WTC11 (cell line): ENCODE measurements at regions not wholly inside any gene's neighbourhood (a gene's known extent, or its start where the extent isn't known, plus 50 kb on each side); places are given as distances from the start of the nearest gene placed in this dataset.

Experiments
- ATAC-seq: fragments of 200-7000 bp; cut with Tn5 transposase; 2 replicates; pipeline ENCODE4 v1.10.0; 2021; ENCODE audit warnings: mild to moderate bottlenecking, moderate library complexity
- CTCF ChIA-PET: fragments of 300-600 bp; sonication (Branson Sonifier 250); formaldehyde crosslinking; loops from one replicate; lab custom pipeline; 2021; ENCODE audit warnings: antibody characterized with exemption; lab: Charles Lee
- POLR2A ChIA-PET: fragments of 350-600 bp; sonication (Branson Sonifier 250); formaldehyde crosslinking; loops from one replicate; lab custom pipeline; 2021; ENCODE audit warnings: antibody characterized with exemption; lab: Charles Lee
- DNase-seq: peaks from one replicate; pipeline ENCODE4 v3.0.0; 2021; ENCODE audit warnings: low spot score
- H3K27ac Mint-ChIP-seq: 2 replicates; pipeline ENCODE4 v1.8.0; 2021; ENCODE audit warnings: mixed read lengths
- H3K27me3 Mint-ChIP-seq: 2 replicates; pipeline ENCODE4 v1.8.0; 2021; ENCODE audit warnings: low read depth, mild to moderate bottlenecking, moderate library complexity, mixed read lengths
- H3K36me3 Mint-ChIP-seq: 2 replicates; pipeline ENCODE4 v1.8.0; 2021; ENCODE audit warnings: mixed read lengths
- H3K4me1 Mint-ChIP-seq: 2 replicates; pipeline ENCODE4 v1.8.0; 2022; ENCODE audit warnings: mixed read lengths
- H3K4me3 Mint-ChIP-seq: 2 replicates; pipeline ENCODE4 v1.8.0; 2021; ENCODE audit warnings: mild to moderate bottlenecking, moderate library complexity, mixed read lengths
- H3K9me3 Mint-ChIP-seq: 2 replicates; pipeline ENCODE4 v1.8.0; 2021; ENCODE audit warnings: mixed read lengths
- CBFB ChIP-seq: sonication (generic); formaldehyde crosslinking; IDR thresholded peaks from 2 replicates; pipeline ENCODE4 v1.8.1; 2022; ENCODE audit warnings: mild to moderate bottlenecking, low read depth, missing genetic modification reagents
- CREB1 ChIP-seq: sonication (generic); formaldehyde crosslinking; IDR thresholded peaks from 2 replicates; pipeline ENCODE4 v1.8.0; 2023; ENCODE audit warnings: mild to moderate bottlenecking, missing genetic modification reagents
- FOXP1 ChIP-seq: sonication (generic); formaldehyde crosslinking; IDR thresholded peaks from 2 replicates; pipeline ENCODE4 v1.8.0; 2022; ENCODE audit warnings: missing genetic modification reagents, mild to moderate bottlenecking, moderate library complexity, borderline replicate concordance
- IRF2 ChIP-seq: sonication (generic); formaldehyde crosslinking; IDR thresholded peaks from 2 replicates; pipeline ENCODE4 v1.8.0; 2022; ENCODE audit warnings: low read depth, missing genetic modification reagents, borderline replicate concordance
- MXD4 ChIP-seq: fragments of 250-450 bp; sonication (Bioruptor Pico); IDR thresholded peaks from 2 replicates; pipeline ENCODE4 v1.8.0; 2021; ENCODE audit warnings: mild to moderate bottlenecking, moderate library complexity, borderline replicate concordance
- NFE2L1 ChIP-seq: sonication (generic); formaldehyde crosslinking; IDR thresholded peaks from 2 replicates; pipeline ENCODE4 v1.8.1; 2023; ENCODE audit warnings: missing genetic modification reagents
- RELA ChIP-seq: sonication (generic); formaldehyde crosslinking; IDR thresholded peaks from 2 replicates; pipeline ENCODE4 v1.8.1; 2022; ENCODE audit warnings: missing genetic modification reagents, mild to moderate bottlenecking, borderline replicate concordance
- SMAD3 ChIP-seq: sonication (generic); formaldehyde crosslinking; IDR thresholded peaks from 2 replicates; pipeline ENCODE4 v1.8.0; 2022; ENCODE audit warnings: missing genetic modification reagents, mild to moderate bottlenecking, borderline replicate concordance
- SMAD4 ChIP-seq: sonication (generic); formaldehyde crosslinking; IDR thresholded peaks from 2 replicates; pipeline ENCODE4 v1.8.0; 2022; ENCODE audit warnings: mild to moderate bottlenecking, missing genetic modification reagents
- SP1 ChIP-seq: sonication (generic); formaldehyde crosslinking; conservative IDR thresholded peaks from 2 replicates; pipeline ENCODE4 v1.8.1; 2022; ENCODE audit warnings: missing genetic modification reagents
- TEAD1 ChIP-seq: sonication (generic); formaldehyde crosslinking; IDR thresholded peaks from 2 replicates; pipeline ENCODE4 v1.8.0; 2022; ENCODE audit warnings: mild to moderate bottlenecking, missing genetic modification reagents
- ZBTB21 ChIP-seq: sonication (generic); formaldehyde crosslinking; IDR thresholded peaks from 2 replicates; pipeline ENCODE4 v1.8.1; 2023; ENCODE audit warnings: mild to moderate bottlenecking, missing genetic modification reagents, borderline replicate concordance
- ZNF232 ChIP-seq: sonication (generic); formaldehyde crosslinking; IDR thresholded peaks from 2 replicates; pipeline ENCODE4 v1.8.0; 2022; ENCODE audit warnings: mild to moderate bottlenecking, missing genetic modification reagents
- ZNF423 ChIP-seq: fragments of 250-450 bp; sonication (Bioruptor Pico); IDR thresholded peaks from 2 replicates; pipeline ENCODE4 v2.1.2; 2022; ENCODE audit warnings: mild to moderate bottlenecking, moderate library complexity
- ZNF671 ChIP-seq: fragments of 250-450 bp; sonication (Bioruptor Pico); IDR thresholded peaks from 2 replicates; pipeline ENCODE4 v1.8.0; 2021; ENCODE audit warnings: mild to moderate bottlenecking
- TF ChIP-seq, protein P1 (sequence below): fragments of 250-450 bp; sonication (Bioruptor Pico); conservative IDR thresholded peaks from 2 replicates; pipeline ENCODE4 v1.9.0; 2021; ENCODE audit warnings: mild to moderate bottlenecking
- TF ChIP-seq, protein P2 (sequence below): sonication (generic); formaldehyde crosslinking; IDR thresholded peaks from 2 replicates; pipeline ENCODE4 v1.8.1; 2023; ENCODE audit warnings: mild to moderate bottlenecking, missing genetic modification reagents, moderate library complexity
- TF ChIP-seq, protein P3 (sequence below): sonication (generic); formaldehyde crosslinking; IDR thresholded peaks from 2 replicates; pipeline ENCODE4 v1.8.1; 2023; ENCODE audit warnings: mild to moderate bottlenecking, moderate library complexity, missing genetic modification reagents
- TF ChIP-seq, protein P4 (sequence below): sonication (generic); formaldehyde crosslinking; IDR thresholded peaks from 2 replicates; pipeline ENCODE4 v1.8.1; 2023; ENCODE audit warnings: mild to moderate bottlenecking, missing genetic modification reagents, moderate library complexity
- TF ChIP-seq, protein P5 (sequence below): sonication (generic); formaldehyde crosslinking; IDR thresholded peaks from 2 replicates; pipeline ENCODE4 v1.8.0; 2022; ENCODE audit warnings: mild to moderate bottlenecking, missing genetic modification reagents
- TF ChIP-seq, protein P6 (sequence below): sonication (generic); formaldehyde crosslinking; conservative IDR thresholded peaks from 2 replicates; pipeline ENCODE4 v1.8.1; 2023; ENCODE audit warnings: mild to moderate bottlenecking, low read depth, missing genetic modification reagents, moderate library complexity
- TF ChIP-seq, protein P7 (sequence below): sonication (generic); formaldehyde crosslinking; IDR thresholded peaks from 2 replicates; pipeline ENCODE4 v1.8.0; 2023; ENCODE audit warnings: missing genetic modification reagents
- TF ChIP-seq, protein P8 (sequence below): fragments of 250-450 bp; sonication (Bioruptor Pico); IDR thresholded peaks from 2 replicates; pipeline ENCODE4 v2.1.2; 2022; ENCODE audit warnings: mild to moderate bottlenecking, moderate library complexity
- TF ChIP-seq, protein P9 (sequence below): sonication (generic); formaldehyde crosslinking; IDR thresholded peaks from 2 replicates; pipeline ENCODE4 v1.8.0; 2022; ENCODE audit warnings: mild to moderate bottlenecking, missing genetic modification reagents

DNA sequence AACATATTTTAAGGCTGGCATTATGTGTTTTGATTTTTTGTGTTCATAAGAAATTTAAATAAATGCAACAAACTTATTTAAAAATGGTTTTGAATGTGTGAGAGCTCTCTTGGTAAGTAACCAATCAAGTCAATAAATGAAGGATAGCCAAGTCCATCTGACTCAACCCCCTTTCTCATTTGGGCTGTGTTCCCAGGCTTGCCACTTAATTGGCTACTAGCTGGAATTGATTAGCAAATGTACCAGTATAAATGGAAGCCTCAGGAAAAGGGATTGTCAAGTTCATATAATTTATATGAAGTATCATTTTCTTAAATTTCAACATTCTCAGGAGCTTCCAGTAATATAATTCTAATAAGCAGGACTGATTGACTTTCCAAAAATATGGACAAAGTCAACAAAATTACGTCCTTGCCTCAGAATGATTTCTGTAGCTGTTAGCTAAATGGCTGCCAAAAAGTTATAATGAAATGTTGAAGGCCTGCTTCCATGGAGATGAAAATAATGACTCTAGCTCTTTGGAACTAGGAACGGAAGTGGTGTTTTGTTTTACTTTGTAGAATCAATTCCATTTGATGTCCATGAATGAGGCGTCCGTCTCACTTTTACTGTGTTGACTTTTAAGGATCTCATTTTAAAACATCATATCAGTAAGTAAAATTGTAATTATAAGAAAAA lies 614.9 kb downstream of the CDH26 start (continued):
- TF ChIP-seq, protein P1, sequence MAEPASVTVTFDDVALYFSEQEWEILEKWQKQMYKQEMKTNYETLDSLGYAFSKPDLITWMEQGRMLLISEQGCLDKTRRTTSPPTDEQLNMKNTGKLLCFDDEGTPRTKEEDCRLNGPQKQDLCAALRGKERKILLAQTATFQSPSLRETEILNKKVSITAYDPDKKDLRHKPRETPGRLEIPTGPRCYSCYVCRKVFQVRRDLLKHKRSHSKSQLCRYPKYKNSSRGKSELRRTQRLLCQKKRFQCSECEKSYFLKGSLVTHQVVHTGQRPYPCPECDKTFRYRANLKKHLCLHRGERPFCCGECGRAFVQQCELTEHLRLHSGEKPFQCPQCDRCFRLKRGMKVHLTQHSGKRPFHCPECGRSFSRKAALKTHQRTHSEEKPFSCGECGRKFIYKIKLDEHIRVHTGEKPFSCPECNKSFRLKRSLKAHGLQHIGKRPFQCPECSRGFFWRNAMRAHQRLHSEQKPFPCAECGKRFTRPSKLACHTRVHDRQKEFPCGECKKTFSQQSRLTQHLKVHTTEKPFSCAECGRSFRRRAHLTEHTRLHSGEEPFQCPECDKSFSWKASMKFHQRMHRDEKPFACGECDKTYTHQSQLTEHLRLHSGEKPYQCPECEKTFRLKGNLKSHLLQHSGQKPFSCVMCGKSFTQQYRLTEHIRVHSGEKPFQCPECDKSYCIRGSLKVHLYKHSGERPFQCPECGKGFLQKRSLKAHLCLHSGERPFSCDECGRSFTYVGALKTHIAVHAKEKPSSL (CRISPR knock-in tag) = no peak
- TF ChIP-seq, protein P2, sequence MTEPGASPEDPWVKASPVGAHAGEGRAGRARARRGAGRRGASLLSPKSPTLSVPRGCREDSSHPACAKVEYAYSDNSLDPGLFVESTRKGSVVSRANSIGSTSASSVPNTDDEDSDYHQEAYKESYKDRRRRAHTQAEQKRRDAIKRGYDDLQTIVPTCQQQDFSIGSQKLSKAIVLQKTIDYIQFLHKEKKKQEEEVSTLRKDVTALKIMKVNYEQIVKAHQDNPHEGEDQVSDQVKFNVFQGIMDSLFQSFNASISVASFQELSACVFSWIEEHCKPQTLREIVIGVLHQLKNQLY = no peak
- TF ChIP-seq SMAD4 (CRISPR knock-in tag) (no peak), NFE2L1 (CRISPR knock-in tag) (no peak), ZBTB21 (CRISPR knock-in tag) (no peak), CBFB (CRISPR knock-in tag) (no peak), ZNF232 (CRISPR knock-in tag) (no peak)
- TF ChIP-seq, protein P3, sequence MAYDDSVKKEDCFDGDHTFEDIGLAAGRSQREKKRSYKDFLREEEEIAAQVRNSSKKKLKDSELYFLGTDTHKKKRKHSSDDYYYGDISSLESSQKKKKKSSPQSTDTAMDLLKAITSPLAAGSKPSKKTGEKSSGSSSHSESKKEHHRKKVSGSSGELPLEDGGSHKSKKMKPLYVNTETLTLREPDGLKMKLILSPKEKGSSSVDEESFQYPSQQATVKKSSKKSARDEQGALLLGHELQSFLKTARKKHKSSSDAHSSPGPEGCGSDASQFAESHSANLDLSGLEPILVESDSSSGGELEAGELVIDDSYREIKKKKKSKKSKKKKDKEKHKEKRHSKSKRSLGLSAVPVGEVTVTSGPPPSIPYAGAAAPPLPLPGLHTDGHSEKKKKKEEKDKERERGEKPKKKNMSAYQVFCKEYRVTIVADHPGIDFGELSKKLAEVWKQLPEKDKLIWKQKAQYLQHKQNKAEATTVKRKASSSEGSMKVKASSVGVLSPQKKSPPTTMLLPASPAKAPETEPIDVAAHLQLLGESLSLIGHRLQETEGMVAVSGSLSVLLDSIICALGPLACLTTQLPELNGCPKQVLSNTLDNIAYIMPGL = no peak
- TF ChIP-seq, protein P4, sequence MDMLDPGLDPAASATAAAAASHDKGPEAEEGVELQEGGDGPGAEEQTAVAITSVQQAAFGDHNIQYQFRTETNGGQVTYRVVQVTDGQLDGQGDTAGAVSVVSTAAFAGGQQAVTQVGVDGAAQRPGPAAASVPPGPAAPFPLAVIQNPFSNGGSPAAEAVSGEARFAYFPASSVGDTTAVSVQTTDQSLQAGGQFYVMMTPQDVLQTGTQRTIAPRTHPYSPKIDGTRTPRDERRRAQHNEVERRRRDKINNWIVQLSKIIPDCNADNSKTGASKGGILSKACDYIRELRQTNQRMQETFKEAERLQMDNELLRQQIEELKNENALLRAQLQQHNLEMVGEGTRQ (CRISPR knock-in tag) = no peak
- TF ChIP-seq, protein P5, sequence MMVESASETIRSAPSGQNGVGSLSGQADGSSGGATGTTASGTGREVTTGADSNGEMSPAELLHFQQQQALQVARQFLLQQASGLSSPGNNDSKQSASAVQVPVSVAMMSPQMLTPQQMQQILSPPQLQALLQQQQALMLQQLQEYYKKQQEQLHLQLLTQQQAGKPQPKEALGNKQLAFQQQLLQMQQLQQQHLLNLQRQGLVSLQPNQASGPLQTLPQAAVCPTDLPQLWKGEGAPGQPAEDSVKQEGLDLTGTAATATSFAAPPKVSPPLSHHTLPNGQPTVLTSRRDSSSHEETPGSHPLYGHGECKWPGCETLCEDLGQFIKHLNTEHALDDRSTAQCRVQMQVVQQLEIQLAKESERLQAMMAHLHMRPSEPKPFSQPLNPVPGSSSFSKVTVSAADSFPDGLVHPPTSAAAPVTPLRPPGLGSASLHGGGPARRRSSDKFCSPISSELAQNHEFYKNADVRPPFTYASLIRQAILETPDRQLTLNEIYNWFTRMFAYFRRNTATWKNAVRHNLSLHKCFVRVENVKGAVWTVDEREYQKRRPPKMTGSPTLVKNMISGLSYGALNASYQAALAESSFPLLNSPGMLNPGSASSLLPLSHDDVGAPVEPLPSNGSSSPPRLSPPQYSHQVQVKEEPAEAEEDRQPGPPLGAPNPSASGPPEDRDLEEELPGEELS (CRISPR knock-in tag) = no peak
- TF ChIP-seq, protein P6, sequence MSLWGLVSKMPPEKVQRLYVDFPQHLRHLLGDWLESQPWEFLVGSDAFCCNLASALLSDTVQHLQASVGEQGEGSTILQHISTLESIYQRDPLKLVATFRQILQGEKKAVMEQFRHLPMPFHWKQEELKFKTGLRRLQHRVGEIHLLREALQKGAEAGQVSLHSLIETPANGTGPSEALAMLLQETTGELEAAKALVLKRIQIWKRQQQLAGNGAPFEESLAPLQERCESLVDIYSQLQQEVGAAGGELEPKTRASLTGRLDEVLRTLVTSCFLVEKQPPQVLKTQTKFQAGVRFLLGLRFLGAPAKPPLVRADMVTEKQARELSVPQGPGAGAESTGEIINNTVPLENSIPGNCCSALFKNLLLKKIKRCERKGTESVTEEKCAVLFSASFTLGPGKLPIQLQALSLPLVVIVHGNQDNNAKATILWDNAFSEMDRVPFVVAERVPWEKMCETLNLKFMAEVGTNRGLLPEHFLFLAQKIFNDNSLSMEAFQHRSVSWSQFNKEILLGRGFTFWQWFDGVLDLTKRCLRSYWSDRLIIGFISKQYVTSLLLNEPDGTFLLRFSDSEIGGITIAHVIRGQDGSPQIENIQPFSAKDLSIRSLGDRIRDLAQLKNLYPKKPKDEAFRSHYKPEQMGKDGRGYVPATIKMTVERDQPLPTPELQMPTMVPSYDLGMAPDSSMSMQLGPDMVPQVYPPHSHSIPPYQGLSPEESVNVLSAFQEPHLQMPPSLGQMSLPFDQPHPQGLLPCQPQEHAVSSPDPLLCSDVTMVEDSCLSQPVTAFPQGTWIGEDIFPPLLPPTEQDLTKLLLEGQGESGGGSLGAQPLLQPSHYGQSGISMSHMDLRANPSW = no peak
- TF ChIP-seq, protein P7, sequence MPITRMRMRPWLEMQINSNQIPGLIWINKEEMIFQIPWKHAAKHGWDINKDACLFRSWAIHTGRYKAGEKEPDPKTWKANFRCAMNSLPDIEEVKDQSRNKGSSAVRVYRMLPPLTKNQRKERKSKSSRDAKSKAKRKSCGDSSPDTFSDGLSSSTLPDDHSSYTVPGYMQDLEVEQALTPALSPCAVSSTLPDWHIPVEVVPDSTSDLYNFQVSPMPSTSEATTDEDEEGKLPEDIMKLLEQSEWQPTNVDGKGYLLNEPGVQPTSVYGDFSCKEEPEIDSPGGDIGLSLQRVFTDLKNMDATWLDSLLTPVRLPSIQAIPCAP (CRISPR knock-in tag) = no peak

DNA sequence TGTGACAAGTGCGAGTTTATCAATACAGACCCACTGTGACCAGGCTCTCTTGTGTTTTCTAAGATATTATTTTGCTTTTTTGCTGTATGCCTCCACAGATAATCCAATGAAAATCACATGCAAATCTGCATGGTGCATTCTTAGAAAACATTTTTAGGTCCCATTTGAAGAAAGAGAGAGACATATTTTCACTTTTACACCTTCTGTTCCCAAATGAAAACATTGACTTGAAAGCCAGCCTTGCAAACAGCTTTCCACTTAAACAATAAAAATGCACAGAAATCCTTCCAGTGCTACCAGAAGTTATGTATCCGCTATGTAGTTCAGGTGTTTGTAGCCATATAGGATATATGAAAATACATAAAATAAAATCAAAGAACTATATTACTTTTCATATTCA lies 618.0 kb downstream of the CDH26 start:
- no peak for ATAC-seq
- no peak for DNase-seq
- POLR2A ChIA-PET = no interaction called here
- Mint-ChIP-seq H3K27ac (no peak overlapping the region), H3K4me3 (no peak overlapping the region), H3K27me3 (no peaks in the 10 kb centered on the region), H3K9me3 (peaks cover 22% of the 10 kb centered on the region), H3K36me3 (peaks cover 16% of the 10 kb centered on the region), H3K4me1 (peaks cover 29% of the 10 kb centered on the region)
- TF ChIP-seq MXD4 (no peak), SMAD3 (CRISPR knock-in tag) (no peak), ZNF671 (CRISPR knock-in tag) (no peak), TEAD1 (CRISPR knock-in tag) (no peak), IRF2 (CRISPR knock-in tag) (no peak), CREB1 (CRISPR knock-in tag) (no peak), ZNF423 (CRISPR knock-in tag) (no peak), SP1 (no peak), FOXP1 (CRISPR knock-in tag) (no peak), ZBTB21 (CRISPR knock-in tag) (no peak), RELA (no peak)
- TF ChIP-seq, protein P8, sequence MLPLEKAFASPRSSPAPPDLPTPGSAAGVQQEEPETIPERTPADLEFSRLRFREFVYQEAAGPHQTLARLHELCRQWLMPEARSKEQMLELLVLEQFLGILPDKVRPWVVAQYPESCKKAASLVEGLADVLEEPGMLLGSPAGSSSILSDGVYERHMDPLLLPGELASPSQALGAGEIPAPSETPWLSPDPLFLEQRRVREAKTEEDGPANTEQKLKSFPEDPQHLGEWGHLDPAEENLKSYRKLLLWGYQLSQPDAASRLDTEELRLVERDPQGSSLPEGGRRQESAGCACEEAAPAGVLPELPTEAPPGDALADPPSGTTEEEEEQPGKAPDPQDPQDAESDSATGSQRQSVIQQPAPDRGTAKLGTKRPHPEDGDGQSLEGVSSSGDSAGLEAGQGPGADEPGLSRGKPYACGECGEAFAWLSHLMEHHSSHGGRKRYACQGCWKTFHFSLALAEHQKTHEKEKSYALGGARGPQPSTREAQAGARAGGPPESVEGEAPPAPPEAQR = no peak
- TF ChIP-seq, protein P9, sequence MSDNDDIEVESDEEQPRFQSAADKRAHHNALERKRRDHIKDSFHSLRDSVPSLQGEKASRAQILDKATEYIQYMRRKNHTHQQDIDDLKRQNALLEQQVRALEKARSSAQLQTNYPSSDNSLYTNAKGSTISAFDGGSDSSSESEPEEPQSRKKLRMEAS (CRISPR knock-in tag) = no peak
- CTCF ChIA-PET = no interaction called here
